GM23338 (cell line): ENCODE measurements at regions not wholly inside any gene's neighbourhood (a gene's known extent, or its start where the extent isn't known, plus 50 kb on each side); places are given as distances from the start of the nearest gene placed in this dataset.

Experiments used
- ATAC-seq: fragments of 200-7000 bp; cut with Tn5 transposase; 3 replicates; pipeline ENCODE4 v1.9.1; 2020
- DNase-seq: peaks from one replicate; pipeline ENCODE4 v3.0.0-alpha.2; 2015; ENCODE audit warnings: low spot score
- H2AFZ ChIP-seq: fragments of 200-600 bp; sonication (generic); 2 replicates; pipeline ENCODE4 v1.8.0; 2016; ENCODE audit warnings: antibody characterized with exemption, mild to moderate bottlenecking, moderate library complexity
- H3F3A ChIP-seq: fragments of 200-600 bp; sonication (generic); replicated peaks from 2 replicates; pipeline ENCODE4 v1.8.0; 2017; ENCODE audit warnings: antibody characterized with exemption, mixed run types, low read depth
- H3K27ac ChIP-seq: fragments of 200-600 bp; sonication (generic); 2 replicates; pipeline ENCODE4 v1.6.1; 2016; ENCODE audit warnings: low read depth
- H3K27me3 ChIP-seq: fragments of 200-600 bp; sonication (generic); 2 replicates; pipeline ENCODE4 v1.8.0; 2016; ENCODE audit warnings: mild to moderate bottlenecking, mixed run types, moderate library complexity; ENCODE audit not compliant: insufficient read depth
- H3K36me3 ChIP-seq: fragments of 200-600 bp; sonication (generic); 2 replicates; pipeline ENCODE4 v1.8.0; 2016; ENCODE audit warnings: mild to moderate bottlenecking; ENCODE audit not compliant: insufficient read depth
- H3K4me1 ChIP-seq: fragments of 200-600 bp; sonication (generic); 2 replicates; pipeline ENCODE4 v1.8.0; 2016; ENCODE audit warnings: mild to moderate bottlenecking, moderate library complexity; ENCODE audit not compliant: insufficient read depth
- H3K4me2 ChIP-seq: fragments of 200-600 bp; sonication (generic); 2 replicates; pipeline ENCODE4 v1.7.1; 2017; ENCODE audit warnings: mixed run types
- H3K4me3 ChIP-seq: fragments of 200-600 bp; sonication (generic); 2 replicates; pipeline ENCODE4 v1.6.1; 2016; ENCODE audit warnings: mixed run types
- H3K79me2 ChIP-seq: fragments of 200-600 bp; sonication (generic); replicated peaks from 2 replicates; pipeline ENCODE4 v1.8.0; 2017; ENCODE audit warnings: mild to moderate bottlenecking; ENCODE audit not compliant: insufficient read depth
- H3K9me2 ChIP-seq: fragments of 200-600 bp; sonication (generic); 2 replicates; pipeline ENCODE4 v1.8.0; 2017; ENCODE audit not compliant: insufficient read depth
- H4K20me1 ChIP-seq: fragments of 200-600 bp; sonication (generic); replicated peaks from 2 replicates; pipeline ENCODE4 v1.8.0; 2017; ENCODE audit warnings: mild to moderate bottlenecking; ENCODE audit not compliant: insufficient read depth
- H3K27ac Mint-ChIP-seq: 2 replicates; pipeline ENCODE4 v1.8.0; 2020; ENCODE audit warnings: inconsistent platforms, mild to moderate bottlenecking, moderate library complexity, mixed read lengths
- H3K27me3 Mint-ChIP-seq: 3 replicates; pipeline ENCODE4 v1.8.0; 2022; ENCODE audit warnings: low read depth, mild to moderate bottlenecking, moderate library complexity, mixed read lengths, inconsistent platforms; ENCODE audit not compliant: insufficient read depth, poor library complexity
- H3K36me3 Mint-ChIP-seq: 3 replicates; pipeline ENCODE4 v1.8.0; 2021; ENCODE audit warnings: low read depth, mild to moderate bottlenecking, inconsistent platforms, moderate library complexity, mixed read lengths
- H3K4me1 Mint-ChIP-seq: 3 replicates; pipeline ENCODE4 v1.8.0; 2020; ENCODE audit warnings: mild to moderate bottlenecking, inconsistent platforms, mixed read lengths
- H3K4me3 Mint-ChIP-seq: 3 replicates; pipeline ENCODE4 v1.8.0; 2021; ENCODE audit warnings: moderate library complexity, mild to moderate bottlenecking, inconsistent platforms, mixed read lengths
- H3K9me3 Mint-ChIP-seq: 3 replicates; pipeline ENCODE4 v1.8.0; 2020; ENCODE audit warnings: moderate library complexity, mild to moderate bottlenecking, inconsistent platforms, mixed read lengths
- CREB1 ChIP-seq: fragments of 250-450 bp; sonication (Bioruptor Pico); IDR thresholded peaks from 2 replicates; pipeline ENCODE4 v1.5.0; 2020; ENCODE audit warnings: low read depth, mild to moderate bottlenecking, moderate library complexity
- CTCF ChIP-seq, 2 experiments: fragments of 200-600 bp in 1 of 2; sonication (generic) in 1 of 2; conservative IDR thresholded peaks; 2 replicates each; pipeline versions ENCODE4 v1.5.1 to v1.6.1; 2016 to 2017; ENCODE audit warnings: antibody characterized with exemption in 2 of 2, low read depth in 2 of 2, mild to moderate bottlenecking in 2 of 2, moderate library complexity in 1 of 2
- ETS1 ChIP-seq: IDR thresholded peaks from 2 replicates; pipeline ENCODE4 v1.6.1; 2016; ENCODE audit warnings: antibody characterized with exemption
- EZH2 ChIP-seq: fragments of 200-600 bp; sonication (generic); IDR thresholded peaks from one replicate; pipeline ENCODE4 v1.8.0; 2017; ENCODE audit warnings: antibody characterized with exemption, mild to moderate bottlenecking, low read depth; ENCODE audit not compliant: unreplicated experiment
- EZH2phosphoT487 ChIP-seq: fragments of 200-600 bp; sonication (generic); IDR thresholded peaks from one replicate; pipeline ENCODE4 v1.8.1; 2018; ENCODE audit warnings: antibody characterized with exemption; ENCODE audit not compliant: unreplicated experiment
- JUNB ChIP-seq: IDR thresholded peaks from one replicate; pipeline ENCODE4 v1.6.1; 2016; ENCODE audit warnings: antibody characterized with exemption; ENCODE audit not compliant: unreplicated experiment
- NANOG ChIP-seq: IDR thresholded peaks from 2 replicates; pipeline ENCODE4 v1.6.1; 2016; ENCODE audit warnings: antibody characterized with exemption, borderline replicate concordance
- REST ChIP-seq: IDR thresholded peaks from one replicate; pipeline ENCODE4 v1.6.1; 2018; ENCODE audit warnings: antibody characterized with exemption; ENCODE audit not compliant: unreplicated experiment
- STAT1 ChIP-seq: IDR thresholded peaks from one replicate; pipeline ENCODE4 v1.6.1; 2016; ENCODE audit warnings: antibody characterized with exemption; ENCODE audit not compliant: unreplicated experiment
- ZNF331 ChIP-seq: fragments of 250-450 bp; sonication (Bioruptor Pico); IDR thresholded peaks from 2 replicates; pipeline ENCODE4 v1.5.0; 2020; ENCODE audit warnings: low read depth, mild to moderate bottlenecking, moderate library complexity

DNA sequence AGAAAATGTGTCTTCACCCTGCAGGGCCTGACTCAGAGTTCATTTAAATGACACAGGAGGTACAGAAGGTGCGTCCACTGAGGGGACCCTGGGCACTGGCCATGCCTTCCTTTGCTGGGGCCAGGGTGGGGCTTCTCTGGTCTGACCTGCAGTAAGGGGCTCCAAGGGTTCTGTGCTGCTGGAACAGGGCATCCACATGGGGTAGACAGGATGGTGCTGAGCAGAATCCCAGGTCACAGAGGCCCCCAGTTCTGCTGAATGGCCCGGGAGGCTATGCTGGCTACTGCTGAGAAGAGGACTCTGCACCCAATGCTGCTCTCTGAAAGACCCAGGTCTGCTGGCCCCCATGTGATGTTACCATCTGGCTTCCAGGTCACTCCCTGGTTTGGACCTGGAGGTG lies 150.4 kb upstream of the GGTLC1 start (continued):
- TF ChIP-seq REST = no peak
- TF ChIP-seq ZNF331 (CRISPR knock-in tag) = no peak
- TF ChIP-seq CTCF (conservative IDR thresholded peaks at IDR 0.05; ENCODE audit: low read depth in 2 of 2) = no peak
- TF ChIP-seq ETS1 = no peak
- no peak for TF ChIP-seq EZH2
- TF ChIP-seq STAT1 = no peak
- no peak for TF ChIP-seq CREB1
- TF ChIP-seq EZH2phosphoT487 = no peak
- no peak for TF ChIP-seq JUNB

- Histone ChIP-seq H4K20me1 (no peaks in the 10 kb centered on the region), H3K27me3 (no peaks in the 10 kb centered on the region), H3K27ac (no peak overlapping the region), H3K4me1 (no peaks in the 10 kb centered on the region), H3K4me3 (no peak overlapping the region), H3K9me2 (0 out of 2 replicates have a peak, but pooled peaks cover 8% of the 10 kb centered on the region), H2AFZ (no peak overlapping the region), H3F3A (no peaks in the 10 kb centered on the region), H3K36me3 (no peaks in the 10 kb centered on the region), H3K4me2 (no peak overlapping the region), H3K79me2 (no peaks in the 10 kb centered on the region)
- Mint-ChIP-seq H3K27ac (no peak overlapping the region), H3K36me3 (peaks cover 14% of the 10 kb centered on the region; the same call in 2 of the 3 replicates), H3K27me3 (peaks cover 5% of the 10 kb centered on the region), H3K4me1 (peaks cover 6% of the 10 kb centered on the region), H3K4me3 (no peak overlapping the region), H3K9me3 (peaks cover 33% of the 10 kb centered on the region)
- TF ChIP-seq ETS1 = no peak
- TF ChIP-seq NANOG = no peak
- no peak for TF ChIP-seq CREB1
- TF ChIP-seq STAT1 = no peak
- no peak for TF ChIP-seq ZNF331 (CRISPR knock-in tag)
- no peak for TF ChIP-seq EZH2phosphoT487
- DNase-seq (no peak), ATAC-seq (no peak)
These were observed 149.7 kb upstream of the GGTLC1 start for GRCh38 chr20:24138196-24138857.
